Natural killer cell (primary cell): ENCODE measurements at regions not wholly inside any gene's neighbourhood (a gene's known extent, or its start where the extent isn't known, plus 50 kb on each side); places are given as distances from the start of the nearest gene placed in this dataset.

ENCODE experiments used
- ATAC-seq, 3 donors: fragments of 150-1000 bp in 2 of 3; fragments of 200-7000 bp in 1 of 3; cut with Tn5 transposase; 1 replicate in 1 of 3; 2 replicates in 2 of 3; pipeline ENCODE4 v1.10.0; 2021; ENCODE audit warnings: mild to moderate bottlenecking in 2 of 3, moderate library complexity in 2 of 3
- DNase-seq, 2 donors: peaks; one replicate each; pipeline versions ENCODE4 v3.0.0 to v3.0.0-alpha.2; 2013 to 2021; ENCODE audit warnings: mixed read lengths in 1 of 2
- H3K27ac ChIP-seq: one replicate; pipeline ENCODE4 v1.5.1; 2013; ENCODE audit warnings: mild to moderate bottlenecking, low read length
- H3K27me3 ChIP-seq: one replicate; pipeline ENCODE4 v1.6.1; 2013; ENCODE audit warnings: low read length; ENCODE audit not compliant: control insufficient read depth, insufficient read depth
- H3K36me3 ChIP-seq: one replicate; pipeline ENCODE4 v1.6.1; 2013; ENCODE audit warnings: low read length; ENCODE audit not compliant: control insufficient read depth, insufficient read depth
- H3K4me1 ChIP-seq: one replicate; pipeline ENCODE4 v1.6.1; 2013; ENCODE audit warnings: low read length; ENCODE audit not compliant: control insufficient read depth, insufficient read depth
- H3K4me3 ChIP-seq: one replicate; pipeline ENCODE4 v1.5.1; 2013; ENCODE audit warnings: low read length
- H3K9me3 ChIP-seq: one replicate; pipeline ENCODE4 v1.6.1; 2013; ENCODE audit warnings: low read length; ENCODE audit not compliant: control insufficient read depth, insufficient read depth
- H3K27ac Mint-ChIP-seq, 2 donors: one replicate each; pipeline ENCODE4 v1.8.0; 2022; ENCODE audit warnings: mild to moderate bottlenecking in 2 of 2, mixed read lengths in 2 of 2, moderate library complexity in 1 of 2
- H3K27me3 Mint-ChIP-seq, 2 donors: one replicate each; pipeline ENCODE4 v1.8.0; 2022; ENCODE audit warnings: low read depth in 2 of 2, mixed read lengths in 2 of 2
- H3K36me3 Mint-ChIP-seq: one replicate; pipeline ENCODE4 v1.8.0; 2022; ENCODE audit warnings: mixed read lengths
- H3K4me1 Mint-ChIP-seq, 2 donors: one replicate each; pipeline ENCODE4 v1.8.0; 2022; ENCODE audit warnings: mixed read lengths in 2 of 2
- H3K4me3 Mint-ChIP-seq: one replicate; pipeline ENCODE4 v1.8.0; 2022; ENCODE audit warnings: mild to moderate bottlenecking, moderate library complexity, mixed read lengths
- H3K9me3 Mint-ChIP-seq, 2 donors: one replicate each; pipeline ENCODE4 v1.8.0; 2022; ENCODE audit warnings: mixed read lengths in 2 of 2
- CTCF ChIP-seq: fragments of 200-600 bp; IDR thresholded peaks from one replicate; pipeline ENCODE4 v1.8.0; 2022; ENCODE audit warnings: antibody characterized with exemption
- WGBS: methylation state at CpG from one replicate; pipeline ENCODE4 v1.1.7; 2013; ENCODE audit warnings: missing lambda C conversion rate; ENCODE audit not compliant: insufficient coverage; 5-methylcytosine and 5-hydroxymethylcytosine counted together
- intact Hi-C: fragments of 100-400 bp; cut with micrococcal nuclease; formaldehyde crosslinking; loops from one replicate; pipeline ENCODE4 v1.14.2; 2022

GRCh38 chr7:26609532-26609931, 254.9 kb downstream of the SKAP2 start:
- Mint-ChIP-seq H3K4me1 (no peaks in the 10 kb centered on the region), H3K36me3 (no peaks in the 10 kb centered on the region), H3K9me3 (no peaks in the 10 kb centered on the region), H3K27ac (no peak overlapping the region), H3K4me3 (no peak overlapping the region), H3K27me3 (peaks cover 0 to 7% of the 10 kb centered on the region in 2 donors)
- Histone ChIP-seq H3K27ac (no peak overlapping the region), H3K36me3 (no peaks in the 10 kb centered on the region), H3K27me3 (no peaks in the 10 kb centered on the region), H3K9me3 (no peaks in the 10 kb centered on the region), H3K4me1 (no peaks in the 10 kb centered on the region), H3K4me3 (no peak overlapping the region)
- intact Hi-C loops = no loop called here
- ATAC-seq = no peak
- no peak for TF ChIP-seq CTCF
- no peak for DNase-seq
- 84% methylated on average over 6 of the region's 6 CpGs for WGBS

GRCh38 chr7:26612742-26613141, 251.6 kb downstream of the SKAP2 start:
- ATAC-seq (no peak), DNase-seq (no peak)
- 94% methylated on average over 11 of the region's 11 CpGs for WGBS
- Mint-ChIP-seq H3K4me3 (no peak overlapping the region), H3K27me3 (peaks cover 0 to 3% of the 10 kb centered on the region in 2 donors), H3K27ac (no peak overlapping the region), H3K36me3 (no peaks in the 10 kb centered on the region), H3K9me3 (no peaks in the 10 kb centered on the region), H3K4me1 (no peaks in the 10 kb centered on the region)
- no peaks in the 10 kb centered on the region for H3K4me1 ChIP-seq
- no peaks in the 10 kb centered on the region for H3K9me3 ChIP-seq
- H3K4me3 ChIP-seq = no peak overlapping the region
- no peak for TF ChIP-seq CTCF
- intact Hi-C loops = no loop called here
- no peaks in the 10 kb centered on the region for H3K27me3 ChIP-seq
- H3K27ac ChIP-seq = no peak overlapping the region
- H3K36me3 ChIP-seq = no peaks in the 10 kb centered on the region

GRCh38 chr7:26614503-26614902, 249.9 kb downstream of the SKAP2 start:
- H3K36me3 Mint-ChIP-seq = no peaks in the 10 kb centered on the region
- Histone ChIP-seq H3K4me1 (no peaks in the 10 kb centered on the region), H3K9me3 (no peaks in the 10 kb centered on the region), H3K36me3 (no peaks in the 10 kb centered on the region), H3K27me3 (no peaks in the 10 kb centered on the region), H3K27ac (no peak overlapping the region), H3K4me3 (no peak overlapping the region)
- H3K27me3 Mint-ChIP-seq = peaks cover 0 to 3% of the 10 kb centered on the region in 2 donors
- no peak overlapping the region for H3K27ac Mint-ChIP-seq
- TF ChIP-seq CTCF = no peak
- H3K4me1 Mint-ChIP-seq = no peaks in the 10 kb centered on the region
- no peak for ATAC-seq
- no peak overlapping the region for H3K4me3 Mint-ChIP-seq
- H3K9me3 Mint-ChIP-seq = no peaks in the 10 kb centered on the region
- intact Hi-C loops = no loop called here
- 93% methylated on average over 10 of the region's 11 CpGs for WGBS
- no peak for DNase-seq

- H3K9me3 Mint-ChIP-seq = no peaks in the 10 kb centered on the region
- H3K36me3 Mint-ChIP-seq = no peaks in the 10 kb centered on the region
- no peak for ATAC-seq
- Histone ChIP-seq H3K4me3 (no peak overlapping the region), H3K4me1 (no peaks in the 10 kb centered on the region), H3K36me3 (no peaks in the 10 kb centered on the region), H3K27ac (no peak overlapping the region), H3K9me3 (no peaks in the 10 kb centered on the region), H3K27me3 (no peaks in the 10 kb centered on the region)
- TF ChIP-seq CTCF = no peak
- peaks cover 0 to 3% of the 10 kb centered on the region in 2 donors for H3K27me3 Mint-ChIP-seq
- no peak overlapping the region for H3K4me3 Mint-ChIP-seq
- H3K4me1 Mint-ChIP-seq = no peaks in the 10 kb centered on the region
- H3K27ac Mint-ChIP-seq = no peak overlapping the region
- 91% methylated on average over 7 of the region's 7 CpGs for WGBS
- intact Hi-C loops = no loop called here
- DNase-seq = no peak
Observed at GRCh38 chr7:26616235-26616634, 248.2 kb downstream of the SKAP2 start.
